SK-N-SH (cell line): ENCODE measurements at regions not wholly inside any gene's neighbourhood (a gene's known extent, or its start where the extent isn't known, plus 50 kb on each side); places are given as distances from the start of the nearest gene placed in this dataset.

Experiments used
- CTCF ChIA-PET: fragments of 300-600, 350-600 bp; formaldehyde crosslinking; extraction: SDS; loops from one replicate; lab custom pipeline; 2021; lab: Yijun Ruan, JAX
- POLR2A ChIA-PET: fragments of 350-600 bp; sonication (Branson Sonifier 250); formaldehyde crosslinking; extraction: SDS; loops from one replicate; lab custom pipeline; 2020; ENCODE audit warnings: antibody characterized with exemption, inconsistent platforms; lab: Yijun Ruan, JAX
- DNase-seq: peaks from one replicate; pipeline ENCODE4 v3.0.0; 2012
- H2AFZ ChIP-seq: fragments of 200-600 bp; sonication (generic); 2 replicates; pipeline ENCODE4 v1.8.1; 2016; ENCODE audit warnings: antibody characterized with exemption, mild to moderate bottlenecking, low read depth
- H3F3A ChIP-seq: fragments of 200-600 bp; sonication (generic); replicated peaks from 2 replicates; pipeline ENCODE3; 2016; ENCODE audit warnings: antibody characterized with exemption, mild to moderate bottlenecking; ENCODE audit not compliant: insufficient read depth
- H3K27ac ChIP-seq, 2 experiments: fragments of 200-500 bp in 1 of 2; fragments of 200-600 bp in 1 of 2; sonication (Bioruptor generic) in 1 of 2; sonication (generic), shearing (Covaris generic) in 1 of 2; 2 replicates each; pipeline versions ENCODE4 v1.5.1 to v1.6.1; 2014 to 2016; ENCODE audit warnings: low read depth in 2 of 2, inconsistent platforms in 1 of 2, low read length in 1 of 2, mild to moderate bottlenecking in 1 of 2, mixed read lengths in 1 of 2
- H3K27me3 ChIP-seq: fragments of 200-600 bp; sonication (generic), shearing (Covaris generic); 2 replicates; pipeline ENCODE4 v1.6.1; 2016; ENCODE audit warnings: mixed run types; ENCODE audit not compliant: insufficient read depth
- H3K36me3 ChIP-seq, 2 experiments: fragments of 200-500 bp in 1 of 2; fragments of 200-600 bp in 1 of 2; sonication (Bioruptor generic) in 1 of 2; sonication (generic) in 1 of 2; replicated peaks in 1 of 2; 2 replicates each; pipeline versions ENCODE3 to v1.5.1; 2014 to 2016; ENCODE audit warnings: low read length in 1 of 2, mild to moderate bottlenecking in 1 of 2; ENCODE audit not compliant: insufficient read depth in 2 of 2, control insufficient read depth in 1 of 2
- H3K4me1 ChIP-seq, 2 experiments: fragments of 200-500 bp in 1 of 2; fragments of 200-600 bp in 1 of 2; sonication (Bioruptor generic) in 1 of 2; sonication (generic), shearing (Covaris generic) in 1 of 2; 2 replicates each; pipeline versions ENCODE4 v1.5.1 to v1.6.1; 2014 to 2016; ENCODE audit warnings: low read depth in 1 of 2, low read length in 1 of 2, mixed run types in 1 of 2; ENCODE audit not compliant: insufficient read depth in 2 of 2, control insufficient read depth in 1 of 2
- H3K4me2 ChIP-seq: fragments of 200-600 bp; sonication (generic), shearing (Covaris generic); 2 replicates; pipeline ENCODE4 v1.6.1; 2017; ENCODE audit warnings: mixed run types
- H3K4me3 ChIP-seq, 2 experiments: fragments of 200-500 bp in 1 of 2; fragments of 200-600 bp in 1 of 2; sonication (Bioruptor generic) in 1 of 2; sonication (generic), shearing (Covaris generic) in 1 of 2; 2 replicates each; pipeline versions ENCODE4 v1.5.1 to v1.8.1; 2014 to 2016; ENCODE audit warnings: low read depth in 2 of 2, inconsistent platforms in 1 of 2, low read length in 1 of 2, mild to moderate bottlenecking in 1 of 2, mixed read lengths in 1 of 2, moderate library complexity in 1 of 2
- H3K79me2 ChIP-seq: fragments of 200-600 bp; sonication (generic); 2 replicates; pipeline ENCODE4 v1.8.1; 2017; ENCODE audit warnings: mild to moderate bottlenecking; ENCODE audit not compliant: insufficient read depth
- H3K9ac ChIP-seq: fragments of 200-600 bp; sonication (generic); 2 replicates; pipeline ENCODE4 v1.6.1; 2017; ENCODE audit warnings: mixed run types
- H3K9me2 ChIP-seq: fragments of 200-600 bp; sonication (generic); 2 replicates; pipeline ENCODE4 v1.6.1; 2017; ENCODE audit warnings: mixed run types
- H3K9me3 ChIP-seq: fragments of 200-600 bp; sonication (generic); 2 replicates; pipeline ENCODE4 v1.6.1; 2017; ENCODE audit warnings: mixed run types, mild to moderate bottlenecking, moderate library complexity
- H4K20me1 ChIP-seq: fragments of 200-600 bp; sonication (generic); 2 replicates; pipeline ENCODE4 v1.6.1; 2017; ENCODE audit warnings: mild to moderate bottlenecking, mixed run types; ENCODE audit not compliant: insufficient read depth
- CHD2 ChIP-seq: fragments of 150-350 bp; IDR thresholded peaks from 2 replicates; pipeline ENCODE4 v1.6.1; 2018; ENCODE audit warnings: low read length; ENCODE audit not compliant: partially characterized antibody
- ELF1 ChIP-seq: IDR thresholded peaks from 2 replicates; pipeline ENCODE4 v1.4.0; 2012
- EP300 ChIP-seq, 2 experiments: IDR thresholded peaks; 2 replicates each; pipeline versions ENCODE4 v1.4.0 to v1.6.1; 2012; ENCODE audit warnings: borderline replicate concordance in 1 of 2, low read depth in 1 of 2, low read length in 1 of 2
- EZH2phosphoT487 ChIP-seq: fragments of 200-600 bp; sonication (generic); IDR thresholded peaks from 2 replicates; pipeline ENCODE4 v1.6.1; 2017; ENCODE audit warnings: low read depth, mixed run types, mild to moderate bottlenecking, antibody characterized with exemption, moderate library complexity, borderline replicate concordance
- FOXJ3 ChIP-seq: sonication (generic); formaldehyde crosslinking; IDR thresholded peaks from 2 replicates; pipeline ENCODE4 v1.5.1; 2020; ENCODE audit warnings: mild to moderate bottlenecking, missing genetic modification reagents
- GABPA ChIP-seq: IDR thresholded peaks from 2 replicates; pipeline ENCODE4 v1.4.0; 2012; ENCODE audit warnings: low read depth, mild to moderate bottlenecking
- IRF3 ChIP-seq: fragments of 150-350 bp; IDR thresholded peaks from 2 replicates; pipeline ENCODE4 v1.6.1; 2016; ENCODE audit warnings: mild to moderate bottlenecking, low read depth, low read length
- MAX ChIP-seq: IDR thresholded peaks from 2 replicates; pipeline ENCODE4 v1.4.0; 2012; ENCODE audit warnings: low read depth
- NFIC ChIP-seq: IDR thresholded peaks from 2 replicates; pipeline ENCODE4 v1.4.0; 2012; ENCODE audit warnings: borderline replicate concordance
- NRF1 ChIP-seq: IDR thresholded peaks from 2 replicates; pipeline ENCODE4 v1.6.1; 2012; ENCODE audit warnings: low read depth, mild to moderate bottlenecking, low read length
- PBX3 ChIP-seq: IDR thresholded peaks from 2 replicates; pipeline ENCODE4; 2012
- POLR2AphosphoS5 ChIP-seq: IDR thresholded peaks from 2 replicates; pipeline ENCODE4 v1.6.1; 2012; ENCODE audit warnings: low read depth, low read length
- RAD21 ChIP-seq: IDR thresholded peaks from 2 replicates; pipeline ENCODE4 v1.6.1; 2012; ENCODE audit warnings: mild to moderate bottlenecking, low read length
- RCOR1 ChIP-seq: fragments of 150-350 bp; IDR thresholded peaks from 2 replicates; pipeline ENCODE4 v1.6.1; 2017; ENCODE audit warnings: antibody characterized with exemption, low read length
- RFX5 ChIP-seq: IDR thresholded peaks from 2 replicates; pipeline ENCODE4 v1.6.1; 2012; ENCODE audit warnings: mild to moderate bottlenecking, improper control_type of control experiment, low read length
- RXRA ChIP-seq: IDR thresholded peaks from 2 replicates; pipeline ENCODE4 v1.4.0; 2012; ENCODE audit warnings: low read depth, mild to moderate bottlenecking, borderline replicate concordance
- SIN3A ChIP-seq: IDR thresholded peaks from 2 replicates; pipeline ENCODE4 v1.6.1; 2012; ENCODE audit warnings: low read depth, mild to moderate bottlenecking, low read length, moderate library complexity, borderline replicate concordance
- TAF1 ChIP-seq: IDR thresholded peaks from 2 replicates; pipeline ENCODE4 v1.6.1; 2012; ENCODE audit warnings: low read depth, mild to moderate bottlenecking, low read length, moderate library complexity, borderline replicate concordance
- TCF12 ChIP-seq: IDR thresholded peaks from 2 replicates; pipeline ENCODE4 v1.4.0; 2012
- TEAD4 ChIP-seq: IDR thresholded peaks from 2 replicates; pipeline ENCODE4 v1.4.0; 2012; ENCODE audit warnings: mild to moderate bottlenecking, borderline replicate concordance; ENCODE audit not compliant: insufficient read depth
- YY1 ChIP-seq: IDR thresholded peaks from 2 replicates; pipeline ENCODE4 v1.4.0; 2012; ENCODE audit warnings: low read depth, mild to moderate bottlenecking
- ZBTB33 ChIP-seq: IDR thresholded peaks from 2 replicates; pipeline ENCODE4 v1.4.0; 2012; ENCODE audit warnings: low read depth, borderline replicate concordance
- WGBS: methylation state at CpG from one replicate; pipeline ENCODE4 v1.1.6; 2017; ENCODE audit warnings: low lambda C conversion rate; 5-methylcytosine and 5-hydroxymethylcytosine counted together

GRCh38 chr13:47837104-47837880, 163.8 kb downstream of the SUCLA2 start (continued):
- TF ChIP-seq POLR2AphosphoS5, result peak; percentile 64; the same call in 1 of the 2 replicates
- TF ChIP-seq TAF1, result no peak
- peak; percentile 86 for TF ChIP-seq PBX3
- TF ChIP-seq SIN3A, result no peak
- TF ChIP-seq RCOR1, result no peak
- peak; percentile 66; the same call in 1 of the 2 replicates for TF ChIP-seq TEAD4
- no peak for TF ChIP-seq RFX5
- TF ChIP-seq NFIC, result peak; percentile 67
- TF ChIP-seq ZBTB33, result no peak
- TF ChIP-seq RAD21, result no peak
- TF ChIP-seq EP300 (IDR thresholded peaks at IDR 0.05; ENCODE audit: borderline replicate concordance in 1 of 2, low read depth in 1 of 2, low read length in 1 of 2), result peak; percentile 17 to 76; a peak in 2 of 4 replicates
- no peak for TF ChIP-seq IRF3
- no peak for TF ChIP-seq NRF1
- no peak for TF ChIP-seq ELF1

GRCh38 chr13:47835470-47836228, 165.4 kb downstream of the SUCLA2 start:
- Histone ChIP-seq H3K4me3 (peak overlapping the region; percentile 33 to 44; a peak in 3 of 4 replicates), H3K9me2 (no peaks in the 10 kb centered on the region), H3K79me2 (peaks cover 3% of the 10 kb centered on the region; the same call in 1 of the 2 replicates), H3K4me2 (peak overlapping the region; percentile 51), H4K20me1 (no peaks in the 10 kb centered on the region), H3K27ac (peak overlapping the region in 1 of 2 experiments; percentile 28; a peak in 1 of 4 replicates), H3K27me3 (no peaks in the 10 kb centered on the region), H3K9ac (peak overlapping the region; percentile 47; the same call in 1 of the 2 replicates), H2AFZ (peak overlapping the region; percentile 84), H3K4me1 (peaks cover 2 to 10% of the 10 kb centered on the region in 2 experiments; a peak in 1 of 4 replicates), H3F3A (peaks cover 5% of the 10 kb centered on the region), H3K9me3 (no peaks in the 10 kb centered on the region), H3K36me3 (no peaks in the 10 kb centered on the region)
- ChIA-PET POLR2A (no interaction called here), CTCF (no interaction called here)
- no peak for DNase-seq
- 40% methylated on average over 8 of the region's 8 CpGs for WGBS
- TF ChIP-seq RFX5, result no peak
- no peak for TF ChIP-seq TEAD4
- TF ChIP-seq YY1, result no peak
- TF ChIP-seq NRF1, result no peak
- TF ChIP-seq ZBTB33, result no peak
- TF ChIP-seq ELF1, result no peak
- no peak for TF ChIP-seq NFIC
- TF ChIP-seq RXRA, result no peak
- TF ChIP-seq GABPA, result no peak
- no peak for TF ChIP-seq TCF12
- TF ChIP-seq RCOR1, result no peak
- TF ChIP-seq SIN3A, result no peak
- TF ChIP-seq FOXJ3, result no peak
- TF ChIP-seq EZH2phosphoT487, result no peak
- no peak for TF ChIP-seq CHD2
- no peak; the same call in 1 of the 2 replicates for TF ChIP-seq MAX
